ENCODE measurements at regions not wholly inside any gene's neighbourhood (a gene's known extent, or its start where the extent isn't known, plus 50 kb on each side); places are given as distances from the start of the nearest gene placed in this dataset.

GRCh38 chr3:162810776-162811175 lies 1314.2 kb downstream of the OTOL1 start:
- Histone ChIP-seq H3K27ac (ENCODE audit: extremely low read length, insufficient read depth, low read length) (no peak overlapping the region), H4K20me1 (ENCODE audit: insufficient read depth, low read length) (no peaks in the 10 kb centered on the region), H3K27me3 (ENCODE audit: control insufficient read depth in 1 of 2, insufficient read depth in 2 of 2, low read length in 2 of 2) (no peaks in the 10 kb centered on the region), H3K9me3 (ENCODE audit: low read length) (no peaks in the 10 kb centered on the region), H3K79me2 (ENCODE audit: insufficient read depth, low read length) (no peaks in the 10 kb centered on the region), H3K4me2 (ENCODE audit: low read depth, low read length) (no peak overlapping the region), H3K36me3 (replicated peaks in 1 of 2; ENCODE audit: control insufficient read depth in 1 of 2, insufficient read depth in 2 of 2, low read length in 2 of 2) (no peaks in the 10 kb centered on the region), H2AFZ (ENCODE audit: low read length) (no peak overlapping the region), H3K9ac (ENCODE audit: insufficient read depth, low read depth, low read length) (no peak overlapping the region), H3K4me3 (replicated peaks in 1 of 3; ENCODE audit: insufficient read depth in 1 of 3, low read depth in 2 of 3, low read length in 3 of 3) (no peak overlapping the region), H3K4me1 (ENCODE audit: insufficient read depth, low read length) (no peaks in the 10 kb centered on the region)
- POLR2A ChIA-PET, result no interaction called here
- no peak for FAIRE-seq
- DNase-seq (ENCODE audit: low spot score), result no peak
- CTCF ChIA-PET (ENCODE audit: low intra/inter-chr PET ratio, low total read pairs), result no interaction called here
- TF ChIP-seq MAFF (IDR thresholded peaks at IDR 0.05; ENCODE audit: low read depth, low read length) (peak; percentile 70), ZNF567 (CRISPR knock-in tag; IDR thresholded peaks at IDR 0.05; ENCODE audit: borderline replicate concordance) (no peak), MAFK (conservative IDR thresholded peaks at IDR 0.05 in 1 of 2, IDR thresholded peaks at IDR 0.05 in 1 of 2; ENCODE audit: low read length in 2 of 2) (peak; percentile 49 to 82; a peak in 3 of 4 replicates)
- no peak for ATAC-seq
- BruUV-seq (replicated peaks), result no TSS peak
- intact Hi-C loops (cut with micrococcal nuclease; ENCODE audit: unreplicated experiment) (no loop called here), in situ Hi-C loops (cut with HindIII; ENCODE audit: extremely low pct_ligation_motif_present, low pct_unique_long_range_greater_than_20kb) (no loop called here)

DNA sequence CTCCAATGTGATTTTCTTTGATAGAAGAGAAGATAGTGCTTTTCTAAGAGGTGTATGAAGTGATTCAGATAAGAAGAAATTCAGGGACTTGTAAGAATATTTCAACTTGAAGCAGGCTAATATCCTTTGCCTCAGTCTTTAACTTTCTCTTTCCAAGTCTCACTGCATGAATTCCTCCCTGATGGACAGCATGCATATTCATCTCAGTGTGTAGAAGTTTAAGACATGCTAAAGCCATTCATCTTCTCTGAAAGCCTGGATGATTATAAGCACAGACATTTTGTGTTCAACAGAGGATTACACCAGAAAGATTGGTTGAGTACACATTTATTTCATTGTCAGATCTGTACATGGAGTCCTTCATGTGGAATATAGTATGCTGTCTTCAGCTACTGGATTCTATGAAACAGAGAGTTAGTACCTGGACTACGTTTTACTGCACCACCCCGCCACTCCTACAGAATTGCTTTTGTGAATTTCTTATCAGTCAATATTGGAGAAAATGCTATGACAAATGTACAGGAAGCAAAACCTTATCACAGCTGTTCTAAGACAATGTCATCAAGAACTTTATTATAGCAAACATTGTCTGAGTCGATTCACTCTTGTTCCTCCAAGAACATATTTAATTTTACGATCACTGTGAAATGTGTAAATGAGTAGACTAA lies 1346.1 kb downstream of the OTOL1 start:
- H3K9me3 ChIP-seq (ENCODE audit: low read length), result no peaks in the 10 kb centered on the region
- no peak overlapping the region for H3K27ac ChIP-seq (ENCODE audit: extremely low read length, insufficient read depth, low read length)
- H3K4me3 ChIP-seq (replicated peaks in 1 of 3; ENCODE audit: insufficient read depth in 1 of 3, low read depth in 2 of 3, low read length in 3 of 3), result no peak overlapping the region
- ChIA-PET CTCF (ENCODE audit: low intra/inter-chr PET ratio, low total read pairs) (no interaction called here), POLR2A (no interaction called here)
- no peaks in the 10 kb centered on the region for H3K36me3 ChIP-seq (replicated peaks in 1 of 2; ENCODE audit: control insufficient read depth in 1 of 2, insufficient read depth in 2 of 2, low read length in 2 of 2)
- in situ Hi-C loops (cut with HindIII; ENCODE audit: extremely low pct_ligation_motif_present, low pct_unique_long_range_greater_than_20kb) (no loop called here), intact Hi-C loops (cut with micrococcal nuclease; ENCODE audit: unreplicated experiment) (no loop called here)
- BruUV-seq (replicated peaks), result no TSS peak
- FAIRE-seq, result no peak
- ATAC-seq, result no peak
- DNase-seq (ENCODE audit: low spot score), result no peak
- TF ChIP-seq CSRNP1 (CRISPR knock-in tag; IDR thresholded peaks at IDR 0.05) (no peak), ZNF160 (CRISPR knock-in tag; IDR thresholded peaks at IDR 0.05) (no peak), ZNF598 (CRISPR knock-in tag; IDR thresholded peaks at IDR 0.05; ENCODE audit: borderline replicate concordance) (no peak), ZNF280D (CRISPR knock-in tag; IDR thresholded peaks at IDR 0.05) (no peak), MIXL1 (CRISPR knock-in tag; IDR thresholded peaks at IDR 0.05) (no peak), ZBTB20 (CRISPR knock-in tag; IDR thresholded peaks at IDR 0.05; ENCODE audit: borderline replicate concordance, low read depth) (no peak), ZNF264 (CRISPR knock-in tag; IDR thresholded peaks at IDR 0.05) (no peak), PLRG1 (conservative IDR thresholded peaks at IDR 0.05) (no peak)
- TF ChIP-seq, protein P1, sequence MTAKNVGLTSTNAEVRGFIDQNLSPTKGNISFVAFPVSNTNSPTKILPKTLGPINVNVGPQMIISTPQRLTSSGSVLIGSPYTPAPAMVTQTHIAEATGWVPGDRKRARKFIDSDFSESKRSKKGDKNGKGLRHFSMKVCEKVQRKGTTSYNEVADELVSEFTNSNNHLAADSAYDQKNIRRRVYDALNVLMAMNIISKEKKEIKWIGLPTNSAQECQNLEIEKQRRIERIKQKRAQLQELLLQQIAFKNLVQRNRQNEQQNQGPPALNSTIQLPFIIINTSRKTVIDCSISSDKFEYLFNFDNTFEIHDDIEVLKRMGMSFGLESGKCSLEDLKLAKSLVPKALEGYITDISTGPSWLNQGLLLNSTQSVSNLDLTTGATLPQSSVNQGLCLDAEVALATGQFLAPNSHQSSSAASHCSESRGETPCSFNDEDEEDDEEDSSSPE (CRISPR knock-in tag; IDR thresholded peaks at IDR 0.05), result no peak
- no peak overlapping the region for H3K4me2 ChIP-seq (ENCODE audit: low read depth, low read length)
- 2% methylated on average over 4 of the region's 4 CpGs for WGBS (ENCODE audit: low lambda C conversion rate)
- H3K27me3 ChIP-seq (ENCODE audit: control insufficient read depth in 1 of 2, insufficient read depth in 2 of 2, low read length in 2 of 2), result no peaks in the 10 kb centered on the region
- no peak overlapping the region for H3K9ac ChIP-seq (ENCODE audit: insufficient read depth, low read depth, low read length)
- no peaks in the 10 kb centered on the region for H3K4me1 ChIP-seq (ENCODE audit: insufficient read depth, low read length)
- H3K79me2 ChIP-seq (ENCODE audit: insufficient read depth, low read length), result no peaks in the 10 kb centered on the region
- no peak overlapping the region for H2AFZ ChIP-seq (ENCODE audit: low read length)
- H4K20me1 ChIP-seq (ENCODE audit: insufficient read depth, low read length), result no peaks in the 10 kb centered on the region

All from HepG2 (cell line).